ENCODE measurements at regions not wholly inside any gene's neighbourhood (a gene's known extent, or its start where the extent isn't known, plus 50 kb on each side); places are given as distances from the start of the nearest gene placed in this dataset.
"Not testable (repeated sequence)": the region's sequence is repeated elsewhere in the genome, so short reads cannot be mapped to it uniquely, and the experiment has no call there.

GRCh38 chr6:20263059-20263458 is 50.8 kb upstream of the MBOAT1 start:
- no peak for DNase-seq (ENCODE audit: low spot score)

GRCh38 chr6:20265842-20266241 is 53.6 kb upstream of the MBOAT1 start:
- DNase-seq (ENCODE audit: low spot score) = no peak

GRCh38 chr6:20266851-20267608 is 54.8 kb upstream of the MBOAT1 start:
- no peak for DNase-seq (ENCODE audit: low spot score)

- DNase-seq (ENCODE audit: low spot score) = no peak
Observed at GRCh38 chr6:20269181-20269580, 56.9 kb upstream of the MBOAT1 start.

- no peak for DNase-seq (ENCODE audit: low spot score)
Observed at GRCh38 chr6:20271818-20272217, 59.5 kb upstream of the MBOAT1 start.

GRCh38 chr6:20274137-20274536 is 61.9 kb upstream of the MBOAT1 start:
- no peak for DNase-seq (ENCODE audit: low spot score)

GRCh38 chr6:20275837-20276236 is 63.6 kb upstream of the MBOAT1 start:
- DNase-seq (ENCODE audit: low spot score) = not testable (repeated sequence)

GRCh38 chr6:20277724-20278123 is 65.5 kb upstream of the MBOAT1 start:
- DNase-seq (ENCODE audit: low spot score) = not testable (repeated sequence)

GRCh38 chr6:20279051-20279450 is 66.8 kb upstream of the MBOAT1 start:
- DNase-seq (ENCODE audit: low spot score) = no peak

- DNase-seq (ENCODE audit: low spot score) = no peak
Observed at GRCh38 chr6:20279608-20280287, 67.5 kb upstream of the MBOAT1 start.

GRCh38 chr6:20280288-20280621 is 68.0 kb upstream of the MBOAT1 start:
- DNase-seq (ENCODE audit: low spot score) = no peak

GRCh38 chr6:20284672-20285071 is 72.4 kb upstream of the MBOAT1 start:
- no peak for DNase-seq (ENCODE audit: low spot score)

GRCh38 chr6:20286968-20287565 is 74.8 kb upstream of the MBOAT1 start:
- no peak for DNase-seq (ENCODE audit: low spot score)

- peak; percentile 78 for DNase-seq (ENCODE audit: low spot score)
Observed at GRCh38 chr6:20291764-20292580, 79.7 kb upstream of the MBOAT1 start.

- DNase-seq (ENCODE audit: low spot score) = no peak
Observed at GRCh38 chr6:20292905-20293304, 80.6 kb upstream of the MBOAT1 start.

- DNase-seq (ENCODE audit: low spot score) = no peak
Observed at GRCh38 chr6:20301256-20301655, 89.0 kb upstream of the MBOAT1 start.

GRCh38 chr6:20302168-20302567 is 89.9 kb upstream of the MBOAT1 start:
- no peak for DNase-seq (ENCODE audit: low spot score)

GRCh38 chr6:20302702-20303251 is 90.5 kb upstream of the MBOAT1 start:
- DNase-seq (ENCODE audit: low spot score) = no peak

- DNase-seq (ENCODE audit: low spot score) = no peak
Observed at GRCh38 chr6:20306491-20306890, 94.2 kb upstream of the MBOAT1 start.

GRCh38 chr6:20309186-20309585 is 92.5 kb upstream of the E2F3 start:
- no peak for DNase-seq (ENCODE audit: low spot score)

- DNase-seq (ENCODE audit: low spot score) = no peak
Observed at GRCh38 chr6:20310185-20310584, 91.5 kb upstream of the E2F3 start.

- DNase-seq (ENCODE audit: low spot score) = no peak
Observed at GRCh38 chr6:20312606-20313005, 89.1 kb upstream of the E2F3 start.
